ENCODE measurements at regions not wholly inside any gene's neighbourhood (a gene's known extent, or its start where the extent isn't known, plus 50 kb on each side); places are given as distances from the start of the nearest gene placed in this dataset.

- no peak for TF ChIP-seq CTCF (IDR thresholded peaks at IDR 0.05; ENCODE audit: extremely low read depth in 1 of 2, insufficient read depth in 1 of 2, low read depth in 1 of 2, low read length in 2 of 2)
- TF ChIP-seq POLR2AphosphoS5 (IDR thresholded peaks at IDR 0.05; ENCODE audit: insufficient read depth, low read depth, low read length) = no peak
- no peak for TF ChIP-seq EZH2 (IDR thresholded peaks at IDR 0.05; ENCODE audit: borderline replicate concordance, low read depth, low read length, severe bottlenecking)
- TF ChIP-seq POLR2A (IDR thresholded peaks at IDR 0.05; ENCODE audit: low read depth, low read length) = no peak
- no peak for TF ChIP-seq MAX (IDR thresholded peaks at IDR 0.05; ENCODE audit: insufficient read depth, insufficient read length)
- no peak for TF ChIP-seq JUN (IDR thresholded peaks at IDR 0.05; ENCODE audit: borderline replicate concordance, insufficient read depth, insufficient read length, low read depth)
Measured at GRCh38 chr17:72471296-72471695, 350.5 kb downstream of the SOX9 start.
